ENCODE measurements at regions not wholly inside any gene's neighbourhood (a gene's known extent, or its start where the extent isn't known, plus 50 kb on each side); places are given as distances from the start of the nearest gene placed in this dataset.

DNA sequence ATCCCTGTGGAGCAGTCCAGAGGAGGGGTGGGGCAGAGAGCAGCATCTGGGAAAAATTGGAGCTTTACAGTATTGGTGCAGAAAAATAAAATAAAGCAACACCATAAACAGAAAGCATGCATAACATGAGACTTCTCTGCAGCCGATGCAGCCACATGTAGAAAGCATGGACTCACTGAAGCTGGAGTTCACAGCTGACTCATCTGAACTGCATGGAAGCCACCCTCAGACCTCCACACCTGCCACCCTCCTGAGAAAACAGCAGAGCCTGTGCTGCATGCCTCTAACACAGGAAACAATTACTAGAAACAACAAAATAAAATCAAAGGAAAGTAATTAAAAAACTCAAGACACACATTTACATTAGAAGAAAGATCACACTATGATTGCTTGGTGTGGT is 169.4 kb upstream of the ALKAL2 start:
- Histone ChIP-seq H3K4me3 (no peak overlapping the region), H3K79me2 (ENCODE audit: low read depth) (no peaks in the 10 kb centered on the region), H3K4me2 (no peak overlapping the region), H3K4me1 (replicated peaks; ENCODE audit: insufficient read depth) (peaks cover 29% of the 10 kb centered on the region), H4K20me1 (ENCODE audit: insufficient read depth) (no peaks in the 10 kb centered on the region), H3K9me2 (ENCODE audit: insufficient read depth) (no peaks in the 10 kb centered on the region), H3K9me3 (ENCODE audit: insufficient read depth, low read depth) (no peaks in the 10 kb centered on the region), H3K36me3 (ENCODE audit: low read depth) (no peaks in the 10 kb centered on the region), H2AFZ (no peak overlapping the region), H3F3A (ENCODE audit: insufficient read depth, low read depth) (no peaks in the 10 kb centered on the region), H3K27ac (no peak overlapping the region), H3K27me3 (ENCODE audit: insufficient read depth, low read depth) (peaks cover 3% of the 10 kb centered on the region; the same call in 1 of the 2 replicates)
- DNase-seq: no peak
- no TSS peak for BruUV-seq (replicated peaks)
- ChIA-PET CTCF (no interaction called here), POLR2A (ENCODE audit: unreplicated experiment) (no interaction called here)
- no peak for TF ChIP-seq EZH2 (IDR thresholded peaks at IDR 0.05; ENCODE audit: low read depth)
- TF ChIP-seq, protein P1, sequence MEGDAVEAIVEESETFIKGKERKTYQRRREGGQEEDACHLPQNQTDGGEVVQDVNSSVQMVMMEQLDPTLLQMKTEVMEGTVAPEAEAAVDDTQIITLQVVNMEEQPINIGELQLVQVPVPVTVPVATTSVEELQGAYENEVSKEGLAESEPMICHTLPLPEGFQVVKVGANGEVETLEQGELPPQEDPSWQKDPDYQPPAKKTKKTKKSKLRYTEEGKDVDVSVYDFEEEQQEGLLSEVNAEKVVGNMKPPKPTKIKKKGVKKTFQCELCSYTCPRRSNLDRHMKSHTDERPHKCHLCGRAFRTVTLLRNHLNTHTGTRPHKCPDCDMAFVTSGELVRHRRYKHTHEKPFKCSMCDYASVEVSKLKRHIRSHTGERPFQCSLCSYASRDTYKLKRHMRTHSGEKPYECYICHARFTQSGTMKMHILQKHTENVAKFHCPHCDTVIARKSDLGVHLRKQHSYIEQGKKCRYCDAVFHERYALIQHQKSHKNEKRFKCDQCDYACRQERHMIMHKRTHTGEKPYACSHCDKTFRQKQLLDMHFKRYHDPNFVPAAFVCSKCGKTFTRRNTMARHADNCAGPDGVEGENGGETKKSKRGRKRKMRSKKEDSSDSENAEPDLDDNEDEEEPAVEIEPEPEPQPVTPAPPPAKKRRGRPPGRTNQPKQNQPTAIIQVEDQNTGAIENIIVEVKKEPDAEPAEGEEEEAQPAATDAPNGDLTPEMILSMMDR (conservative IDR thresholded peaks at IDR 0.05): no peak
- intact Hi-C loops (cut with micrococcal nuclease; ENCODE audit: unreplicated experiment): no loop called here

DNA sequence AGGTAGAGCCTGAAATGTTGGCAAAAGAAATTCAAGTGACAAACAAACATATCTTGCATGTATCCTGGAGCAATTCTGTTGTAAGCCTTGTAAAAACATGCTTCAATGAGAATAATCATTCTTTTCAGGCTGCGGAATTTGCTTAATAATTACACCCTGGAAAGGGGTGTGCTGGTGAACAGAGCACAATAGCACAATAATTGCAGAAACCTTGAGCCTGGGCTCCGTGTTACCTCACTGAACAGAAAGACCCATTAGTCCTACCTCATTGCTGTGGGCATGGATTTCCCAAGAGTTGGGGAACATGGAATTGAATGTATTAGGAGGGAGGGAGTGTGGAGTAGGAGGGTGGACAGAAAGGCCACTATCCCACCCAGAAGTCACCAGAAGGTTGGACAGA is 168.0 kb upstream of the ALKAL2 start:
- H3K4me1 ChIP-seq (replicated peaks; ENCODE audit: insufficient read depth): peaks cover 18% of the 10 kb centered on the region
- ChIA-PET CTCF (no interaction called here), POLR2A (ENCODE audit: unreplicated experiment) (no interaction called here)
- no peak overlapping the region for H2AFZ ChIP-seq
- no peaks in the 10 kb centered on the region for H4K20me1 ChIP-seq (ENCODE audit: insufficient read depth)
- intact Hi-C loops (cut with micrococcal nuclease; ENCODE audit: unreplicated experiment): no loop called here
- no peaks in the 10 kb centered on the region for H3K9me3 ChIP-seq (ENCODE audit: insufficient read depth, low read depth)
- no TSS peak for BruUV-seq (replicated peaks)
- H3K4me3 ChIP-seq: no peak overlapping the region
- no peak overlapping the region for H3K4me2 ChIP-seq
- no peaks in the 10 kb centered on the region for H3K79me2 ChIP-seq (ENCODE audit: low read depth)
- H3K27me3 ChIP-seq (ENCODE audit: insufficient read depth, low read depth): peaks cover 3% of the 10 kb centered on the region; the same call in 1 of the 2 replicates
- no peaks in the 10 kb centered on the region for H3K9me2 ChIP-seq (ENCODE audit: insufficient read depth)
- DNase-seq: no peak
- TF ChIP-seq EZH2 (IDR thresholded peaks at IDR 0.05; ENCODE audit: low read depth): no peak
- TF ChIP-seq, protein P1 (conservative IDR thresholded peaks at IDR 0.05): no peak
- no peaks in the 10 kb centered on the region for H3K36me3 ChIP-seq (ENCODE audit: low read depth)
- no peak overlapping the region for H3K27ac ChIP-seq
- H3F3A ChIP-seq (ENCODE audit: insufficient read depth, low read depth): no peaks in the 10 kb centered on the region

DNA sequence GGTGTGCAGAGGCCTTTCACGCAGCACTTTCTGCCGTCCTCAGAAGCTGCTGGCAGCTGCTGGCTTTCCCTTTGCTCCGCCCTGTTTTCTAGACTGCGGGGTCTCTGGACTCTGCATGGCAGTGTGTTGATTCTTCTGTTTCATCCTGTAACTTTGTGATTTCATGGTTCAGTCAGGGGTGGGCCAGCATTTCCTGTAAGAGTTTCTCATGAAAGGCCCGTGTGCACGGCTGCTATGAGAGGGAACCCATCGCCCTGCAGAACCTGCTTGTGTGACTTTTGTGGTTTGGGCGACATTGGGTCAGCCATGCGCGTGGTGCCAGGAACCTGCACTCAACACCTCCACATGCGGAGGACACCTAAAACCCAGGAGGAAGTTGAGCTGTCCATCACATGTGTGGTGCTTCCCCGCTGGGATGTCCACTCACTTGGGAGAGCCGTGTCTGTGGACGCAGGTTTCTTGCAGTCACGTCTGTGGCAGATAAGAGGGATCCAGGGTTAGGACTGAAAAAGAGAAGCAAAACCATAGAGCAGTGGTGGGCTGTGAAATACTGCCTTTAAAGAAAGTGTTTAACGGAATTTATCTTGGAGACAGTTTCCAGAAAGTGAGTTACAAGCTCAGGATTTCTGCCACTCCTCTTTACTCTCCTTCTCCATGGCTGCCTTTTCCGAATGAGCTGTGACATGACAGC is 167.3 kb upstream of the ALKAL2 start:
- Histone ChIP-seq H3K9me3 (ENCODE audit: insufficient read depth, low read depth) (no peaks in the 10 kb centered on the region), H3K4me3 (no peak overlapping the region), H4K20me1 (ENCODE audit: insufficient read depth) (no peaks in the 10 kb centered on the region), H3K79me2 (ENCODE audit: low read depth) (no peaks in the 10 kb centered on the region), H3K36me3 (ENCODE audit: low read depth) (no peaks in the 10 kb centered on the region), H3K27ac (no peak overlapping the region), H3F3A (ENCODE audit: insufficient read depth, low read depth) (no peaks in the 10 kb centered on the region), H2AFZ (no peak overlapping the region), H3K4me2 (no peak overlapping the region), H3K9me2 (ENCODE audit: insufficient read depth) (no peaks in the 10 kb centered on the region), H3K4me1 (replicated peaks; ENCODE audit: insufficient read depth) (peaks cover 10% of the 10 kb centered on the region), H3K27me3 (ENCODE audit: insufficient read depth, low read depth) (peaks cover 3% of the 10 kb centered on the region; the same call in 1 of the 2 replicates)
- ChIA-PET POLR2A (ENCODE audit: unreplicated experiment) (no interaction called here), CTCF (no interaction called here)
- intact Hi-C loops (cut with micrococcal nuclease; ENCODE audit: unreplicated experiment): no loop called here
- no TSS peak for BruUV-seq (replicated peaks)
- no peak for DNase-seq
- no peak for TF ChIP-seq EZH2 (IDR thresholded peaks at IDR 0.05; ENCODE audit: low read depth)
- TF ChIP-seq, protein P1 (conservative IDR thresholded peaks at IDR 0.05): no peak
